IMR-90 (cell line): ENCODE measurements at regions not wholly inside any gene's neighbourhood (a gene's known extent, or its start where the extent isn't known, plus 50 kb on each side); places are given as distances from the start of the nearest gene placed in this dataset.

Source experiments
- ATAC-seq: fragments of 200-7000 bp; cut with Tn5 transposase; 2 replicates; pipeline ENCODE4 v1.9.1; 2020; ENCODE audit warnings: low read depth, mild to moderate bottlenecking, moderate library complexity
- BruUV-seq: library from RNA; stranded (reverse); fragments of 400-500 nt; replicated peaks from 2 replicates; lab custom pipeline; 2021; lab: Mats Ljungman, UMichigan
- CTCF ChIA-PET: fragments of 300-600 bp; formaldehyde crosslinking; extraction: SDS; loops from one replicate; lab custom pipeline; 2021; ENCODE audit warnings: antibody characterized with exemption; lab: Yijun Ruan, JAX
- POLR2A ChIA-PET: fragments of 300-600 bp; sonication (Branson Sonifier 250); formaldehyde crosslinking; loops from one replicate; lab custom pipeline; 2022; ENCODE audit warnings: antibody characterized with exemption; ENCODE audit not compliant: unreplicated experiment; lab: Charles Lee
- DNase-seq: peaks from one replicate; pipeline ENCODE4 v3.0.0; 2013
- H2AFZ ChIP-seq: replicated peaks from 2 replicates; pipeline ENCODE3; 2013; ENCODE audit warnings: low read length, mild to moderate bottlenecking; ENCODE audit not compliant: poor library complexity
- H2AK5ac ChIP-seq: 2 replicates; pipeline ENCODE4 v1.6.1; 2013; ENCODE audit warnings: low read depth, low read length, inconsistent platforms
- H2AK9ac ChIP-seq: replicated peaks from 2 replicates; pipeline ENCODE3; 2013; ENCODE audit warnings: mild to moderate bottlenecking, low read depth, low read length, moderate library complexity; ENCODE audit not compliant: poor library complexity
- H2BK120ac ChIP-seq: 2 replicates; pipeline ENCODE4 v1.6.1; 2013; ENCODE audit warnings: low read depth, low read length, inconsistent platforms
- H2BK15ac ChIP-seq: 3 replicates; pipeline ENCODE4 v1.6.1; 2013; ENCODE audit warnings: low read depth, low read length, inconsistent platforms
- H2BK20ac ChIP-seq: 2 replicates; pipeline ENCODE4 v1.6.1; 2013; ENCODE audit warnings: low read depth, mild to moderate bottlenecking, inconsistent platforms, low read length, moderate library complexity
- H2BK5ac ChIP-seq: 2 replicates; pipeline ENCODE4 v1.6.1; 2013; ENCODE audit warnings: mild to moderate bottlenecking, low read depth, low read length, inconsistent platforms; ENCODE audit not compliant: poor library complexity, severe bottlenecking
- H3K14ac ChIP-seq: replicated peaks from 2 replicates; pipeline ENCODE4 v1.6.1; 2013; ENCODE audit warnings: low read depth, low read length, inconsistent platforms
- H3K18ac ChIP-seq: 2 replicates; pipeline ENCODE4 v1.6.1; 2013; ENCODE audit warnings: low read depth, low read length, control low read depth
- H3K23ac ChIP-seq: 2 replicates; pipeline ENCODE4 v1.6.1; 2013; ENCODE audit warnings: low read depth, low read length, inconsistent platforms
- H3K27ac ChIP-seq: 2 replicates; pipeline ENCODE4 v1.5.1; 2013; ENCODE audit warnings: mild to moderate bottlenecking, control low read depth, low read length; ENCODE audit not compliant: insufficient read depth
- H3K27me3 ChIP-seq: 2 replicates; pipeline ENCODE4 v1.6.1; 2013; ENCODE audit warnings: low read length; ENCODE audit not compliant: control insufficient read depth, insufficient read depth
- H3K36me3 ChIP-seq: 2 replicates; pipeline ENCODE4 v1.6.1; 2013; ENCODE audit warnings: low read length, mixed read lengths; ENCODE audit not compliant: control insufficient read depth, insufficient read depth
- H3K4ac ChIP-seq: 2 replicates; pipeline ENCODE4 v1.6.1; 2013; ENCODE audit warnings: low read depth, low read length, inconsistent platforms
- H3K4me1 ChIP-seq: 2 replicates; pipeline ENCODE4 v1.6.1; 2013; ENCODE audit warnings: low read length, mixed read lengths; ENCODE audit not compliant: control insufficient read depth, insufficient read depth
- H3K4me2 ChIP-seq: 2 replicates; pipeline ENCODE4 v1.6.1; 2013; ENCODE audit warnings: low read depth, mild to moderate bottlenecking, control low read depth, low read length, moderate library complexity
- H3K4me3 ChIP-seq: 2 replicates; pipeline ENCODE4 v1.5.1; 2013; ENCODE audit warnings: low read depth, mild to moderate bottlenecking, control low read depth, low read length, moderate library complexity; ENCODE audit not compliant: insufficient read depth
- H3K56ac ChIP-seq: 2 replicates; pipeline ENCODE4 v1.6.1; 2013; ENCODE audit warnings: low read length, inconsistent platforms; ENCODE audit not compliant: insufficient read depth; ENCODE audit errors: extremely low read depth
- H3K79me1 ChIP-seq, 2 experiments: 2 replicates each; pipeline ENCODE4 v1.6.1; 2013; ENCODE audit warnings: low read length in 2 of 2, inconsistent platforms in 1 of 2, low read depth in 1 of 2
- H3K9ac ChIP-seq: 2 replicates; pipeline ENCODE4 v1.6.1; 2013; ENCODE audit warnings: low read depth, low read length, control low read depth
- H3K9me1 ChIP-seq: 2 replicates; pipeline ENCODE4 v1.6.1; 2013; ENCODE audit warnings: low read length, inconsistent platforms; ENCODE audit not compliant: insufficient read depth
- H3K9me3 ChIP-seq: 2 replicates; pipeline ENCODE4 v1.6.1; 2013; ENCODE audit warnings: low read length; ENCODE audit not compliant: control insufficient read depth, insufficient read depth
- H4K20me1 ChIP-seq: 2 replicates; pipeline ENCODE4 v1.6.1; 2013; ENCODE audit warnings: low read length, inconsistent platforms; ENCODE audit not compliant: insufficient read depth
- H4K5ac ChIP-seq: 2 replicates; pipeline ENCODE4 v1.6.1; 2013; ENCODE audit warnings: mild to moderate bottlenecking, low read depth, low read length, control low read depth
- H4K8ac ChIP-seq, 2 experiments: 2 replicates each; pipeline ENCODE4 v1.6.1; 2013; ENCODE audit warnings: low read depth in 2 of 2, low read length in 2 of 2, control low read depth in 1 of 2, inconsistent platforms in 1 of 2
- H4K91ac ChIP-seq: 2 replicates; pipeline ENCODE4 v1.6.1; 2013; ENCODE audit warnings: low read depth, low read length, inconsistent platforms; ENCODE audit not compliant: insufficient read depth
- FOS ChIP-seq: fragments of 150-350 bp; IDR thresholded peaks from 2 replicates; pipeline ENCODE4 v1.6.1; 2016; ENCODE audit warnings: low read depth, low read length
- MAFK ChIP-seq: IDR thresholded peaks from 2 replicates; pipeline ENCODE4 v1.6.1; 2012; ENCODE audit warnings: low read depth, low read length, improper control_type of control experiment
- NFE2L2 ChIP-seq: fragments of 150-350 bp; IDR thresholded peaks from 2 replicates; pipeline ENCODE4 v1.6.1; 2016; ENCODE audit warnings: low read depth, mild to moderate bottlenecking, low read length
- RAD21 ChIP-seq: IDR thresholded peaks from 2 replicates; pipeline ENCODE4 v1.6.1; 2012; ENCODE audit warnings: low read length, improper control_type of control experiment
- RCOR1 ChIP-seq: IDR thresholded peaks from 2 replicates; pipeline ENCODE4 v1.6.1; 2012; ENCODE audit warnings: mild to moderate bottlenecking, low read length, improper control_type of control experiment; ENCODE audit not compliant: insufficient replicate concordance
- RFX5 ChIP-seq: IDR thresholded peaks from 2 replicates; pipeline ENCODE4 v1.8.0; 2012; ENCODE audit warnings: low read depth, mild to moderate bottlenecking, low read length, moderate library complexity
- SMC3 ChIP-seq: fragments of 150-350 bp; IDR thresholded peaks from 2 replicates; pipeline ENCODE4 v1.6.1; 2016; ENCODE audit warnings: low read depth, mild to moderate bottlenecking, antibody characterized with exemption, low read length, moderate library complexity
- WGBS, 2 experiments: methylation state at CpG; one replicate each; pipeline versions ENCODE4 v1.1.5 to v1.1.7; 2013; ENCODE audit warnings: missing lambda C conversion rate in 2 of 2; ENCODE audit not compliant: insufficient read length in 1 of 2; ENCODE audit errors: extremely low coverage in 2 of 2; 5-methylcytosine and 5-hydroxymethylcytosine counted together
- dilution Hi-C: fragments of 300-500 bp; cut with HindIII; formaldehyde crosslinking; loops from one replicate; pipeline ENCODE4 v1.14.3; 2018; ENCODE audit warnings: low sequenced_read_pairs; ENCODE audit not compliant: unreplicated experiment
- in situ Hi-C: fragments of 300-500 bp; cut with MboI; formaldehyde crosslinking; loops from 3 replicates; pipeline ENCODE4 v1.14.3; 2019; ENCODE audit warnings: low sequenced_read_pairs, inconsistent platforms, mixed read lengths
- intact Hi-C: fragments of 100-400 bp; cut with micrococcal nuclease; formaldehyde crosslinking; loops from 2 replicates; pipeline ENCODE4 v1.10.0; 2022
- TF ChIP-seq, protein P1 (sequence below): fragments of 150-350 bp; IDR thresholded peaks from 2 replicates; pipeline ENCODE4 v1.6.1; 2017; ENCODE audit warnings: mild to moderate bottlenecking, antibody characterized with exemption, low read length, low read depth
- TF ChIP-seq, protein P2 (sequence below): fragments of 150-350 bp; IDR thresholded peaks from 2 replicates; pipeline ENCODE4 v1.6.1; 2016; ENCODE audit warnings: low read depth, mild to moderate bottlenecking, low read length, moderate library complexity, borderline replicate concordance

DNA sequence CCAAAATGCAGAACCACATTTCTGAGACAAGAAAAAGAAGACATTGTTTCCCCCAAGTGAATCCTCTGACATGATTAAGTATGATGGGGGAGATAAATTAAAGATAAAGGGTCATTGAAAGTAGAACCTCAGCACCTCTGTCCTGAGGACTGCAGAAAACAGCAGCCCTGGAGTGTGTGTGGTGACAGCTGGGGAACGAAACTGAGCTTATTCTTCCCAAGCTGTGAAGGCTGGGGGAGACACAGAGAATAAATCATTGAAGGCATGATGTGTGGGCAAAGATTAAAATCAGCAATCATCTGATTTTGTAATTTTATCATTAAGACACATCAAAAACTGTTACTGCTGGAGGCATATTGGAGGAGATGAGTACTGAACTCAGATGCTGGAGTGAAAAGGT, 67.5 kb upstream of the GPR6 start:
- Histone ChIP-seq H3K4me2 (no peak overlapping the region), H3K4ac (no peak overlapping the region), H2BK5ac (no peak overlapping the region), H4K20me1 (no peaks in the 10 kb centered on the region), H3K27ac (no peak overlapping the region), H3K14ac (no peak overlapping the region), H3K79me1 (no peaks in the 10 kb centered on the region), H3K4me3 (no peak overlapping the region), H3K56ac (no peak overlapping the region), H4K91ac (no peak overlapping the region), H3K4me1 (no peaks in the 10 kb centered on the region), H2AK5ac (no peak overlapping the region), H4K5ac (no peak overlapping the region), H3K9me1 (no peaks in the 10 kb centered on the region), H3K9me3 (no peaks in the 10 kb centered on the region), H2AFZ (no peak overlapping the region), H2BK20ac (no peak overlapping the region), H3K23ac (no peak overlapping the region), H3K18ac (no peak overlapping the region), H4K8ac (no peak overlapping the region), H3K27me3 (peaks cover 7% of the 10 kb centered on the region), H3K9ac (no peak overlapping the region), H3K36me3 (no peaks in the 10 kb centered on the region), H2AK9ac (no peak overlapping the region), H2BK15ac (no peak overlapping the region), H2BK120ac (no peak overlapping the region)
- dilution Hi-C loops, result no loop called here
- intact Hi-C loops, result no loop called here
- CTCF ChIA-PET, result no interaction called here
- ATAC-seq (no peak), DNase-seq (no peak)
- POLR2A ChIA-PET, result no interaction called here
- no TSS peak for BruUV-seq
- in situ Hi-C loops, result no loop called here
- WGBS, 2 experiments, result no CpG with 5 or more reads among the region's 1 CpG
- no peak for TF ChIP-seq MAFK
- no peak for TF ChIP-seq FOS
- no peak for TF ChIP-seq RCOR1
- TF ChIP-seq, protein P1, sequence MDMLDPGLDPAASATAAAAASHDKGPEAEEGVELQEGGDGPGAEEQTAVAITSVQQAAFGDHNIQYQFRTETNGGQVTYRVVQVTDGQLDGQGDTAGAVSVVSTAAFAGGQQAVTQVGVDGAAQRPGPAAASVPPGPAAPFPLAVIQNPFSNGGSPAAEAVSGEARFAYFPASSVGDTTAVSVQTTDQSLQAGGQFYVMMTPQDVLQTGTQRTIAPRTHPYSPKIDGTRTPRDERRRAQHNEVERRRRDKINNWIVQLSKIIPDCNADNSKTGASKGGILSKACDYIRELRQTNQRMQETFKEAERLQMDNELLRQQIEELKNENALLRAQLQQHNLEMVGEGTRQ, result no peak
- no peak for TF ChIP-seq NFE2L2
- TF ChIP-seq, protein P2, sequence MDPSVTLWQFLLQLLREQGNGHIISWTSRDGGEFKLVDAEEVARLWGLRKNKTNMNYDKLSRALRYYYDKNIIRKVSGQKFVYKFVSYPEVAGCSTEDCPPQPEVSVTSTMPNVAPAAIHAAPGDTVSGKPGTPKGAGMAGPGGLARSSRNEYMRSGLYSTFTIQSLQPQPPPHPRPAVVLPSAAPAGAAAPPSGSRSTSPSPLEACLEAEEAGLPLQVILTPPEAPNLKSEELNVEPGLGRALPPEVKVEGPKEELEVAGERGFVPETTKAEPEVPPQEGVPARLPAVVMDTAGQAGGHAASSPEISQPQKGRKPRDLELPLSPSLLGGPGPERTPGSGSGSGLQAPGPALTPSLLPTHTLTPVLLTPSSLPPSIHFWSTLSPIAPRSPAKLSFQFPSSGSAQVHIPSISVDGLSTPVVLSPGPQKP, result no peak
- TF ChIP-seq SMC3, result no peak
- no peak for TF ChIP-seq RFX5
- no peak for TF ChIP-seq RAD21
